ENCODE measurements at regions not wholly inside any gene's neighbourhood (a gene's known extent, or its start where the extent isn't known, plus 50 kb on each side); places are given as distances from the start of the nearest gene placed in this dataset.

- H3K9me3 ChIP-seq: no peaks in the 10 kb centered on the region
- no peak overlapping the region for H3K27ac ChIP-seq
- in situ Hi-C loops (cut with MboI; ENCODE audit: low sequenced_read_pairs in 4 of 4): no loop called here
- intact Hi-C loops (cut with DNase I; ENCODE audit: low total_unique reads): no loop called here
- no peaks in the 10 kb centered on the region for H3K36me3 ChIP-seq
- H3K4me3 ChIP-seq: no peak overlapping the region
- no peak for ATAC-seq
- no peak for DNase-seq
- TF ChIP-seq CTCF (IDR thresholded peaks at IDR 0.05 in 4 of 5, conservative IDR thresholded peaks at IDR 0.05 in 1 of 5): no peak
- no peak for TF ChIP-seq POLR2A (IDR thresholded peaks at IDR 0.05)
- H3K4me1 ChIP-seq: peaks cover 0 to under 1% of the 10 kb centered on the region in 2 donors
- H3K27me3 ChIP-seq: no peaks in the 10 kb centered on the region
Measured at GRCh38 chr14:71336489-71337192, 429.4 kb downstream of the PCNX1 start.

DNA sequence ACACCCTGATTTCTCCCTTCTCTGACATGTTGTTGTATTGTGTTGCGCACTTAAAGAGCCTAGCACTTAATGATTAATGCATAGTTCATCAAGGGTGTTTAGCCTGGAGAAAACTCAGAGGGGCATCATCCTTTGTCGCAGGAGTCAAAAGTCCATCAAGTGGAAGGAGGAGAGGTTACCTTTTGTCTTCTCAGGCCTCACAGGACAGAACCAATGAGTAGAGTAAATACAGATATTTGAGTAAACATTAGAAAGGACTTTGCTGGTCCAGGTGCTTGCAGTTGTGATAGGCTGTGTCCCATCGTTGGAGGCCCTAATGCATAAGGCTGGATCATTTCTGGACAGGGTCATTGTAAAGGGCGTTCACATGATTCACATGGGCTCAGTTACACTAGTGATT lies 430.9 kb downstream of the PCNX1 start:
- intact Hi-C loops (cut with DNase I; ENCODE audit: low total_unique reads) (no loop called here), in situ Hi-C loops (cut with MboI; ENCODE audit: low sequenced_read_pairs in 4 of 4) (no loop called here)
- Histone ChIP-seq H3K4me3 (no peak overlapping the region), H3K27me3 (no peaks in the 10 kb centered on the region), H3K27ac (no peak overlapping the region), H3K9me3 (no peaks in the 10 kb centered on the region), H3K36me3 (no peaks in the 10 kb centered on the region), H3K4me1 (no peaks in the 10 kb centered on the region)
- no peak for DNase-seq
- ATAC-seq: no peak
- no peak for TF ChIP-seq CTCF (IDR thresholded peaks at IDR 0.05 in 4 of 5, conservative IDR thresholded peaks at IDR 0.05 in 1 of 5)
- TF ChIP-seq POLR2A (IDR thresholded peaks at IDR 0.05): no peak

DNA sequence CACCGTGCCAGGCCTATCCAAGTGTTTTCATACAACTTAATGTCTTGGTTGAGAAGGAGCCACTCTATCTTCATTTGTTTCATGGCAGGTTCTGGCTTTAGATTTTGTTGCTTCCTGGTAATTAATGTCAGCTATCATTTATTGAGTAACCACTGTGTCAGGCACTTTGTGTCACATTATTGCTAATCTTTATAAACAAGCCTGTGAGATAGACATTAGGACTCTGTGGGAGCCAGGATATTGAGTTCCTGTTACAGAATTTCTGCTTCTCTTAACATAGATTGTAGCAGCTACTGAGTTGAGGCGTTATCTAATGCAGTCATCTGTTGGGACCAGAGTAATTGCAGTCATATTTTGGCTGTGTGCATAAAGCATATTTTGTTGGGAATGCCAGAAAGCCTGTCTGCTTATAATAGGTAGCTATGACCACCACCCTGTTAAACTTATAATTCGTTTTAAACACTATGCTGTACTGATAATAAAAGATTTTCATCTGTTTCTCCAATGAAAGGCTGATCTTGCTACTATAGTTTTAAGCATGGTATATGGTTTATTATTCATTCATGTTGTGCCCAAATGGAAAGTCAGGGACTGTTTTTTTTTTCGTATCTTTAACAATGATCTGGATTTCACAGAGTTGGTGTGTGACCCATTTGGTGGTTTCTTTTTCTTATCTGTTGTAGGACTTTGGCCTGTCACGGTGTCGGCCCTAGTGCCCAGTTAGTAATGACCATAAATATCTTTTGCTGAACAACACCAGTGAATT lies 432.6 kb downstream of the PCNX1 start:
- in situ Hi-C loops (cut with MboI; ENCODE audit: low sequenced_read_pairs in 4 of 4) (no loop called here), intact Hi-C loops (cut with DNase I; ENCODE audit: low total_unique reads) (no loop called here)
- ATAC-seq (no peak), DNase-seq (no peak)
- Histone ChIP-seq H3K27ac (no peak overlapping the region), H3K27me3 (no peaks in the 10 kb centered on the region), H3K9me3 (no peaks in the 10 kb centered on the region), H3K36me3 (no peaks in the 10 kb centered on the region), H3K4me3 (no peak overlapping the region), H3K4me1 (no peaks in the 10 kb centered on the region)
- TF ChIP-seq POLR2A (IDR thresholded peaks at IDR 0.05) (no peak), CTCF (IDR thresholded peaks at IDR 0.05 in 4 of 5, conservative IDR thresholded peaks at IDR 0.05 in 1 of 5) (no peak)

DNA sequence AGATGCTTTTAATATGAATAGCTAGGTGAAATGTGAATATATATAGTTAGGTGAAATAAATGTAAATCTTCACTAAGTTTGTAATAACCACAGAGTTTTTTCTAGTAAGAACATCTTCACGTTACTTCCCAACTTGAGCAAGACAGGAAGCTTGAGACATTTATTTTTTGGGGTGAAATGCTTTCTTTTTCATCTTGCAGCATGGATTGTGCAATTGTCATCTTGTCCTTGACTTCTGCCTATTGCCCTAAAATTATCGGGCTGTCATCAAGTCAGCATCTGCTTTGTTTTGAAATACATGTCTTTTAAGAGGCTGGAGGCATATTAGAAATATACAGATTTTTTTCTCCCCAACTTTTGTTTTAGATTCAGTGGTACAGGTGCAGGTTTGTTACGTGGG lies 433.9 kb downstream of the PCNX1 start:
- H3K27ac ChIP-seq: no peak overlapping the region
- in situ Hi-C loops (cut with MboI; ENCODE audit: low sequenced_read_pairs in 4 of 4): no loop called here
- ATAC-seq: peak in 1 of 2 donors; percentile 24

More for the DNA sequence above, 433.9 kb downstream of the PCNX1 start:
- no peaks in the 10 kb centered on the region for H3K4me1 ChIP-seq
- intact Hi-C loops (cut with DNase I; ENCODE audit: low total_unique reads): no loop called here
- H3K9me3 ChIP-seq: no peaks in the 10 kb centered on the region
- TF ChIP-seq CTCF (IDR thresholded peaks at IDR 0.05 in 4 of 5, conservative IDR thresholded peaks at IDR 0.05 in 1 of 5): no peak
- no peak for TF ChIP-seq POLR2A (IDR thresholded peaks at IDR 0.05)
- H3K4me3 ChIP-seq: no peak overlapping the region
- DNase-seq: no peak
- H3K36me3 ChIP-seq: no peaks in the 10 kb centered on the region
- H3K27me3 ChIP-seq: no peaks in the 10 kb centered on the region

All from gastrocnemius medialis (tissue), 4 donors.